Stimulated activated naive B cell treated with anti-CD40 and anti-IgM and Interleukin-4, amounts not matched to agents 10 μg/mL and 1 μg/mL and 100 μg/mL, for 72 hours (primary cell): ENCODE measurements at regions not wholly inside any gene's neighbourhood (a gene's known extent, or its start where the extent isn't known, plus 50 kb on each side); places are given as distances from the start of the nearest gene placed in this dataset.

ENCODE experiments used
- ATAC-seq, 2 donors: fragments of 150-1000 bp; cut with Tn5 transposase; replicated peaks; 2 replicates each; pipeline ENCODE4 v1.10.0; 2021; ENCODE audit warnings: moderate library complexity in 1 of 2
- DNase-seq: peaks from one replicate; pipeline ENCODE4 v3.0.0; 2021
- H3K27ac Mint-ChIP-seq: one replicate; pipeline ENCODE4 v1.8.0; 2022; ENCODE audit warnings: mild to moderate bottlenecking, mixed read lengths
- H3K27me3 Mint-ChIP-seq, 2 donors: one replicate each; pipeline ENCODE4 v1.8.0; 2022; ENCODE audit warnings: mixed read lengths in 2 of 2
- H3K36me3 Mint-ChIP-seq, 2 donors: one replicate each; pipeline ENCODE4 v1.8.0; 2022; ENCODE audit warnings: mixed read lengths in 2 of 2, mild to moderate bottlenecking in 1 of 2
- H3K4me1 Mint-ChIP-seq, 2 donors: one replicate each; pipeline ENCODE4 v1.8.0; 2022; ENCODE audit warnings: mixed read lengths in 2 of 2, mild to moderate bottlenecking in 1 of 2
- H3K4me3 Mint-ChIP-seq, 2 donors: one replicate each; pipeline ENCODE4 v1.8.0; 2022; ENCODE audit warnings: mild to moderate bottlenecking in 2 of 2, mixed read lengths in 2 of 2, moderate library complexity in 1 of 2
- H3K9me3 Mint-ChIP-seq, 2 donors: one replicate each; pipeline ENCODE4 v1.8.0; 2022; ENCODE audit warnings: mixed read lengths in 2 of 2, mild to moderate bottlenecking in 1 of 2

GRCh38 chr18:45374878-45375630 lies 240.2 kb upstream of the SLC14A2 start:
- Mint-ChIP-seq H3K4me3 (no peak overlapping the region), H3K9me3 (no peaks in the 10 kb centered on the region), H3K27ac (no peak overlapping the region), H3K36me3 (no peaks in the 10 kb centered on the region), H3K4me1 (peaks cover 14 to 40% of the 10 kb centered on the region in 2 donors), H3K27me3 (peaks cover 7 to 24% of the 10 kb centered on the region in 2 donors)
- DNase-seq = no peak
- no peak for ATAC-seq

- Mint-ChIP-seq H3K9me3 (no peaks in the 10 kb centered on the region), H3K4me1 (peaks cover 11 to 32% of the 10 kb centered on the region in 2 donors), H3K4me3 (no peak overlapping the region), H3K27me3 (peaks cover 7 to 24% of the 10 kb centered on the region in 2 donors), H3K36me3 (no peaks in the 10 kb centered on the region), H3K27ac (no peak overlapping the region)
- ATAC-seq (no peak), DNase-seq (no peak)
These were observed 239.1 kb upstream of the SLC14A2 start for GRCh38 chr18:45376193-45376592.

- Mint-ChIP-seq H3K27ac (no peak overlapping the region), H3K27me3 (peaks cover 7 to 24% of the 10 kb centered on the region in 2 donors), H3K36me3 (no peaks in the 10 kb centered on the region), H3K4me3 (no peak overlapping the region), H3K4me1 (peaks cover 8 to 28% of the 10 kb centered on the region in 2 donors), H3K9me3 (no peaks in the 10 kb centered on the region)
- ATAC-seq (no peak), DNase-seq (no peak)
These were observed 237.0 kb upstream of the SLC14A2 start for GRCh38 chr18:45378308-45378707.

GRCh38 chr18:45378933-45379332 lies 236.3 kb upstream of the SLC14A2 start:
- Mint-ChIP-seq H3K27me3 (peaks cover 7 to 24% of the 10 kb centered on the region in 2 donors), H3K9me3 (no peaks in the 10 kb centered on the region), H3K36me3 (no peaks in the 10 kb centered on the region), H3K4me3 (no peak overlapping the region), H3K27ac (no peak overlapping the region), H3K4me1 (peaks cover 11 to 24% of the 10 kb centered on the region in 2 donors)
- DNase-seq = no peak
- no peak for ATAC-seq

GRCh38 chr18:45379903-45380302 lies 235.4 kb upstream of the SLC14A2 start:
- ATAC-seq (peak; percentile 66), DNase-seq (no peak)
- H3K27me3 Mint-ChIP-seq = peaks cover 13 to 24% of the 10 kb centered on the region in 2 donors
- no peaks in the 10 kb centered on the region for H3K36me3 Mint-ChIP-seq
- no peak overlapping the region for H3K4me3 Mint-ChIP-seq
- H3K9me3 Mint-ChIP-seq = no peaks in the 10 kb centered on the region
- no peak overlapping the region for H3K27ac Mint-ChIP-seq
- H3K4me1 Mint-ChIP-seq = peaks cover 16 to 31% of the 10 kb centered on the region in 2 donors

- H3K27ac Mint-ChIP-seq = no peak overlapping the region
- DNase-seq (no peak), ATAC-seq (no peak)
- H3K4me1 Mint-ChIP-seq = peaks cover 16 to 31% of the 10 kb centered on the region in 2 donors
- no peaks in the 10 kb centered on the region for H3K9me3 Mint-ChIP-seq
- H3K27me3 Mint-ChIP-seq = peaks cover 24 to 28% of the 10 kb centered on the region in 2 donors
- no peak overlapping the region for H3K4me3 Mint-ChIP-seq
- H3K36me3 Mint-ChIP-seq = no peaks in the 10 kb centered on the region
These were observed 234.0 kb upstream of the SLC14A2 start for GRCh38 chr18:45381282-45381681.

- DNase-seq = no peak
- Mint-ChIP-seq H3K9me3 (no peaks in the 10 kb centered on the region), H3K4me3 (no peak overlapping the region), H3K27ac (no peak overlapping the region), H3K27me3 (peaks cover 20 to 23% of the 10 kb centered on the region in 2 donors), H3K4me1 (peaks cover 16 to 20% of the 10 kb centered on the region in 2 donors), H3K36me3 (no peaks in the 10 kb centered on the region)
- no peak for ATAC-seq
These were observed 232.0 kb upstream of the SLC14A2 start for GRCh38 chr18:45383228-45383627.

- H3K4me1 Mint-ChIP-seq = peaks cover 14 to 18% of the 10 kb centered on the region in 2 donors
- H3K27ac Mint-ChIP-seq = no peak overlapping the region
- H3K27me3 Mint-ChIP-seq = peaks cover 20 to 25% of the 10 kb centered on the region in 2 donors
- peak; percentile 87 to 88 for ATAC-seq
- H3K4me3 Mint-ChIP-seq = no peak overlapping the region
- no peaks in the 10 kb centered on the region for H3K36me3 Mint-ChIP-seq
- no peaks in the 10 kb centered on the region for H3K9me3 Mint-ChIP-seq
- DNase-seq = peak; percentile 51
These were observed 230.9 kb upstream of the SLC14A2 start for GRCh38 chr18:45384137-45384961.

GRCh38 chr18:45384962-45385315 lies 230.3 kb upstream of the SLC14A2 start:
- Mint-ChIP-seq H3K4me1 (peaks cover 10 to 12% of the 10 kb centered on the region in 2 donors), H3K4me3 (no peak overlapping the region), H3K36me3 (no peaks in the 10 kb centered on the region), H3K27me3 (peaks cover 24 to 31% of the 10 kb centered on the region in 2 donors), H3K27ac (no peak overlapping the region), H3K9me3 (no peaks in the 10 kb centered on the region)
- DNase-seq (no peak), ATAC-seq (no peak)

GRCh38 chr18:45386041-45386655 lies 229.1 kb upstream of the SLC14A2 start:
- H3K36me3 Mint-ChIP-seq = no peaks in the 10 kb centered on the region
- H3K27me3 Mint-ChIP-seq = peaks cover 25 to 34% of the 10 kb centered on the region in 2 donors
- no peaks in the 10 kb centered on the region for H3K9me3 Mint-ChIP-seq
- H3K4me3 Mint-ChIP-seq = no peak overlapping the region
- H3K4me1 Mint-ChIP-seq = peaks cover 7 to 9% of the 10 kb centered on the region in 2 donors
- ATAC-seq (peak; percentile 50 to 55), DNase-seq (no peak)
- H3K27ac Mint-ChIP-seq = no peak overlapping the region

- peaks cover 7 to 9% of the 10 kb centered on the region in 2 donors for H3K4me1 Mint-ChIP-seq
- H3K36me3 Mint-ChIP-seq = no peaks in the 10 kb centered on the region
- ATAC-seq (no peak), DNase-seq (no peak)
- H3K27ac Mint-ChIP-seq = no peak overlapping the region
- no peak overlapping the region for H3K4me3 Mint-ChIP-seq
- peaks cover 25 to 34% of the 10 kb centered on the region in 2 donors for H3K27me3 Mint-ChIP-seq
- no peaks in the 10 kb centered on the region for H3K9me3 Mint-ChIP-seq
These were observed 228.0 kb upstream of the SLC14A2 start for GRCh38 chr18:45387229-45387628.

- H3K27ac Mint-ChIP-seq = no peak overlapping the region
- DNase-seq (no peak), ATAC-seq (no peak)
- no peaks in the 10 kb centered on the region for H3K36me3 Mint-ChIP-seq
- no peaks in the 10 kb centered on the region for H3K4me1 Mint-ChIP-seq
- H3K27me3 Mint-ChIP-seq = peaks cover 16 to 42% of the 10 kb centered on the region in 2 donors
- H3K4me3 Mint-ChIP-seq = no peak overlapping the region
- H3K9me3 Mint-ChIP-seq = no peaks in the 10 kb centered on the region
These were observed 216.8 kb upstream of the SLC14A2 start for GRCh38 chr18:45398448-45398847.

- Mint-ChIP-seq H3K27ac (no peak overlapping the region), H3K4me3 (no peak overlapping the region), H3K27me3 (peaks cover 14 to 45% of the 10 kb centered on the region in 2 donors), H3K9me3 (no peaks in the 10 kb centered on the region), H3K36me3 (no peaks in the 10 kb centered on the region), H3K4me1 (no peaks in the 10 kb centered on the region)
- no peak for ATAC-seq
- DNase-seq = no peak
These were observed 216.1 kb upstream of the SLC14A2 start for GRCh38 chr18:45399146-45399545.

- Mint-ChIP-seq H3K4me1 (no peaks in the 10 kb centered on the region), H3K27ac (no peak overlapping the region), H3K27me3 (peaks cover 13 to 48% of the 10 kb centered on the region in 2 donors), H3K9me3 (no peaks in the 10 kb centered on the region), H3K36me3 (no peaks in the 10 kb centered on the region), H3K4me3 (no peak overlapping the region)
- DNase-seq (no peak), ATAC-seq (no peak)
These were observed 215.6 kb upstream of the SLC14A2 start for GRCh38 chr18:45399643-45400042.
